ENCODE measurements at regions not wholly inside any gene's neighbourhood (a gene's known extent, or its start where the extent isn't known, plus 50 kb on each side); places are given as distances from the start of the nearest gene placed in this dataset.

DNA sequence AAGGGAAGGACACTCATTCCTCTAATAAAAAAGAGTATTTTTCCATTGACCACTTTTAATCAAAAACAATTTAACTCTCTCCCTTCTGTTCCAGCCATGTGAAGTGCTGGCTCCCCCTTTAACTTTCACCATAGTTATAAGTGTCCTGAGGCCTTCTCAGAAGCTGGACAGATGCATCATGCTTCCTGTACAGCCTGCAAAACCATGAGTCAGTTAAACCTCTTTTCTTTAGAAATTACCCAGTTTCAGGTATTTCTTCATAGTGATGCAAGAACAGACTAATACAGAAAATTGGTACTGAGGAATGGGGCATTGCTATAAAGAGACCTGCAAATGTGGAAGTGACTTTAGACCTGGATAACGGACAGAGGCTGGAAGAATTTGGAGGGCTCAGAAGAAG, 643.6 kb upstream of the DDX18 start:
- Mint-ChIP-seq H3K27me3 (no peaks in the 10 kb centered on the region), H3K4me1 (no peaks in the 10 kb centered on the region), H3K9me3 (peaks cover 12% of the 10 kb centered on the region), H3K27ac (no peak overlapping the region), H3K4me3 (no peak overlapping the region), H3K36me3 (ENCODE audit: low read depth) (no peaks in the 10 kb centered on the region)
- no peak for DNase-seq
- intact Hi-C loops (cut with micrococcal nuclease), result no loop called here

GRCh38 chr2:117179405-117179804, 635.1 kb upstream of the DDX18 start:
- Mint-ChIP-seq H3K4me3 (no peak overlapping the region), H3K27me3 (no peaks in the 10 kb centered on the region), H3K27ac (no peak overlapping the region), H3K4me1 (no peaks in the 10 kb centered on the region), H3K36me3 (ENCODE audit: low read depth) (no peaks in the 10 kb centered on the region), H3K9me3 (no peaks in the 10 kb centered on the region)
- intact Hi-C loops (cut with micrococcal nuclease), result no loop called here
- DNase-seq, result no peak

DNA sequence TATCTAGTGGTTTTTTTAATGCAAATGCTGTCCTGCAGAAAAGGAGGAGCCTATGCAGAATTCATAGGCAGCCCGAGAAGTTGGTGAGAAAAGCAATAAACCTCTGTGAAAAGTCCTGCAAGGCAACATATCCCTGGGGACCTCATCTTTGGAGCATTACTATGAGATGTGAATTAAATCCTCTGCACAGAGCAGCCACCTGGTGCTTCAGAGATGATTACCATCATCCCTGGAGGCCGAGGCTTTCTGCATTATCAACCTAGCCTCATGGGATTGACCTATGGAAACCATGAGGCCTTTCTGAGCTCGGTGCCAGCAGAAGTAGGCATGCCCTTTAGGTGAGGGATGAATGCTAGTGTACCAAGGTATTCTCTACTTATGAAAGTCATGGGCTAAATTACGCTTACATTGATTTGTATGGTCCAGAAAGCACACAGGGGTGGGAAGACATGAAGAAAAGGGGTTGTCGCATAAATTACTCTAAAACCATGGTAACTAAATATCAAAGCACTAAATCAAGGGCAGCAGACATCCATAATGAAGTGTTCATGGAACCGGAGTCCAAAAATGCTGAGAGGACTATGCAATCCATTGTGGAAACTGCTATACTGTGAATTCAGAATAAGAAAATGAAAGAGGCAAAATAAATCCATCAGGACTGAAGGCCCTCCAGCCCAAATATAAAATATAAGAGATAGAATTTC, 623.5 kb upstream of the DDX18 start:
- no peaks in the 10 kb centered on the region for H3K9me3 Mint-ChIP-seq
- DNase-seq, result no peak
- H3K4me1 Mint-ChIP-seq, result no peaks in the 10 kb centered on the region
- intact Hi-C loops (cut with micrococcal nuclease), result no loop called here
- no peaks in the 10 kb centered on the region for H3K27me3 Mint-ChIP-seq
- H3K27ac Mint-ChIP-seq, result no peak overlapping the region
- no peaks in the 10 kb centered on the region for H3K36me3 Mint-ChIP-seq (ENCODE audit: low read depth)
- no peak overlapping the region for H3K4me3 Mint-ChIP-seq

DNA sequence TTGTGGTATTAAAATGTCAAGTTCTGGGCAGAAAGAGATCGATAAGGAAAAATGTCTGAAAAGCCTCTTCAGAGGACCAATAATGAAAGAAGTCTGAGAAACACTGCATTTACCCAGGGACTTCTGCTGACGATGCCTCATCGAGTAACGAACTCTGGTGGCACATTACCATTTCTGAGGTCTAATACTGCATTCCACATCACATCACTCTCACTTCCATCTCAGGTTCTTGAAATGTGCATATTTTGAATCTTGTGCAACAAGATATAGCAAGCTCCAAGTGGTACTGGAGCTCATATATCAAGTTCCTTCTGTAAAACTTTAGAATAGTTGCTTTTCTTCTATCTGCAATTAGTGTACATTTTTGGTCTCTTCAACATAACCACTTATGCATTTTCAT, 619.1 kb upstream of the DDX18 start:
- H3K4me1 Mint-ChIP-seq, result no peaks in the 10 kb centered on the region
- H3K4me3 Mint-ChIP-seq, result no peak overlapping the region
- intact Hi-C loops (cut with micrococcal nuclease), result no loop called here
- DNase-seq, result no peak
- no peaks in the 10 kb centered on the region for H3K27me3 Mint-ChIP-seq
- no peak overlapping the region for H3K27ac Mint-ChIP-seq
- no peaks in the 10 kb centered on the region for H3K36me3 Mint-ChIP-seq (ENCODE audit: low read depth)
- H3K9me3 Mint-ChIP-seq, result peaks cover 4% of the 10 kb centered on the region

GRCh38 chr2:117199511-117199910, 615.0 kb upstream of the DDX18 start:
- Mint-ChIP-seq H3K9me3 (peaks cover 7% of the 10 kb centered on the region), H3K27ac (no peak overlapping the region), H3K36me3 (ENCODE audit: low read depth) (no peaks in the 10 kb centered on the region), H3K27me3 (no peaks in the 10 kb centered on the region), H3K4me3 (no peak overlapping the region), H3K4me1 (no peaks in the 10 kb centered on the region)
- intact Hi-C loops (cut with micrococcal nuclease), result no loop called here
- no peak for DNase-seq

- Mint-ChIP-seq H3K27me3 (no peaks in the 10 kb centered on the region), H3K4me1 (no peaks in the 10 kb centered on the region), H3K36me3 (ENCODE audit: low read depth) (no peaks in the 10 kb centered on the region), H3K9me3 (peaks cover 6% of the 10 kb centered on the region), H3K27ac (no peak overlapping the region), H3K4me3 (no peak overlapping the region)
- no peak for DNase-seq
- intact Hi-C loops (cut with micrococcal nuclease), result no loop called here
Observed at GRCh38 chr2:117212562-117212961, 601.9 kb upstream of the DDX18 start.

GRCh38 chr2:117217145-117217544, 597.3 kb upstream of the DDX18 start:
- Mint-ChIP-seq H3K36me3 (ENCODE audit: low read depth) (no peaks in the 10 kb centered on the region), H3K27ac (no peak overlapping the region), H3K4me1 (no peaks in the 10 kb centered on the region), H3K9me3 (peaks cover 6% of the 10 kb centered on the region), H3K27me3 (no peaks in the 10 kb centered on the region), H3K4me3 (no peak overlapping the region)
- intact Hi-C loops (cut with micrococcal nuclease), result no loop called here
- DNase-seq, result no peak

GRCh38 chr2:117222809-117223208, 591.7 kb upstream of the DDX18 start:
- Mint-ChIP-seq H3K4me1 (no peaks in the 10 kb centered on the region), H3K36me3 (ENCODE audit: low read depth) (no peaks in the 10 kb centered on the region), H3K27ac (no peak overlapping the region), H3K9me3 (peaks cover 4% of the 10 kb centered on the region), H3K4me3 (no peak overlapping the region), H3K27me3 (no peaks in the 10 kb centered on the region)
- intact Hi-C loops (cut with micrococcal nuclease), result no loop called here
- no peak for DNase-seq

DNA sequence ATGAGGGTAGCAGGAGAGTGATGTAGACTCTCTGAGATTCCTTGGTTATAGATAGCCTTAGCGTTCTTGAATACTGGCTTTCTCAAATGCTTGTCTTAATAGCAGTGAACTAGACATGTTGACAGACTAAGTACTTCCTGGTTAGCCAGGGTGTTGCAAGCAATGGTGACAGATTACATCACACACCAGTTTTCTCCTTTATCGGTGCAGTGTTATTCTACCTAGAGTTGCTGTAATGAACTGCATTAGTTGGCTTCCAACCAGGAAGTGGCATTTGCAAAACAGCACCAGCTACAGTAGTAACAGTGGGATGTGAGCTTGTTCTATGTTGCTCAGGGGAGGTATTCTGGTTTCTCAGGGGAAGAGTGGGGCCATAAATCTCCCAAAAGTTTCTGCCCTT, 582.2 kb upstream of the DDX18 start:
- intact Hi-C loops (cut with micrococcal nuclease), result no loop called here
- Mint-ChIP-seq H3K27ac (no peak overlapping the region), H3K4me1 (no peaks in the 10 kb centered on the region), H3K27me3 (no peaks in the 10 kb centered on the region), H3K4me3 (no peak overlapping the region), H3K9me3 (no peaks in the 10 kb centered on the region), H3K36me3 (ENCODE audit: low read depth) (no peaks in the 10 kb centered on the region)
- no peak for DNase-seq

DNA sequence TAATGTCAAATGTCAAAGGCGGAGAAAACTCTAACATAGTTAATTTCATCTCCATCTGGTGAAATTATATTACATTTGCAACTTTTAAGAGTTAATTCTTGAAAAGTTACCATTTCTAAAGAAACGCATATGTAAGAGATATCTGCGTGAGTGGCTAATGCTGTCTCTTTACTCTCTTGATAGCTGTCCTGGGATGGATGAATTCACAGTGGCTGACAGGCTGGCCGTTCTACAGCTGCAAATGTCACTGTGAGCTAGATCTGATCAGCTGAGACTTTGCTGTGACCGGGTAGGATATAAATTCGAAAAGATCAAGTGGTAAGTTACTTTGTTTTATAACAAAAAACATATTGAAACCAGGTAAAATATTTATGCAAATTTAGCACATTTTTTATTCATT, 557.1 kb upstream of the DDX18 start:
- intact Hi-C loops (cut with micrococcal nuclease), result no loop called here
- no peaks in the 10 kb centered on the region for H3K36me3 Mint-ChIP-seq (ENCODE audit: low read depth)
- no peaks in the 10 kb centered on the region for H3K9me3 Mint-ChIP-seq
- no peaks in the 10 kb centered on the region for H3K4me1 Mint-ChIP-seq
- no peaks in the 10 kb centered on the region for H3K27me3 Mint-ChIP-seq
- H3K27ac Mint-ChIP-seq, result no peak overlapping the region
- H3K4me3 Mint-ChIP-seq, result no peak overlapping the region
- DNase-seq, result no peak

GRCh38 chr2:117269574-117269973, 544.9 kb upstream of the DDX18 start:
- no peaks in the 10 kb centered on the region for H3K36me3 Mint-ChIP-seq (ENCODE audit: low read depth)

GRCh38 chr2:117271631-117272030, 542.9 kb upstream of the DDX18 start:
- DNase-seq, result no peak
- Mint-ChIP-seq H3K27me3 (no peaks in the 10 kb centered on the region), H3K36me3 (ENCODE audit: low read depth) (no peaks in the 10 kb centered on the region), H3K4me3 (no peak overlapping the region), H3K27ac (no peak overlapping the region), H3K4me1 (no peaks in the 10 kb centered on the region), H3K9me3 (no peaks in the 10 kb centered on the region)
- intact Hi-C loops (cut with micrococcal nuclease), result no loop called here

More at GRCh38 chr2:117269574-117269973, 544.9 kb upstream of the DDX18 start:
- Mint-ChIP-seq H3K4me3 (no peak overlapping the region), H3K9me3 (peaks cover 6% of the 10 kb centered on the region), H3K4me1 (no peaks in the 10 kb centered on the region), H3K27ac (no peak overlapping the region), H3K27me3 (no peaks in the 10 kb centered on the region)
- no peak for DNase-seq
- intact Hi-C loops (cut with micrococcal nuclease), result no loop called here

- Mint-ChIP-seq H3K27me3 (no peaks in the 10 kb centered on the region), H3K9me3 (no peaks in the 10 kb centered on the region), H3K36me3 (ENCODE audit: low read depth) (no peaks in the 10 kb centered on the region), H3K4me3 (no peak overlapping the region), H3K27ac (no peak overlapping the region), H3K4me1 (no peaks in the 10 kb centered on the region)
- no peak for DNase-seq
- intact Hi-C loops (cut with micrococcal nuclease), result no loop called here
Observed at GRCh38 chr2:117273009-117273671, 541.4 kb upstream of the DDX18 start.

- Mint-ChIP-seq H3K4me3 (no peak overlapping the region), H3K9me3 (peaks cover 7% of the 10 kb centered on the region), H3K4me1 (no peaks in the 10 kb centered on the region), H3K27ac (no peak overlapping the region), H3K27me3 (no peaks in the 10 kb centered on the region), H3K36me3 (ENCODE audit: low read depth) (no peaks in the 10 kb centered on the region)
- intact Hi-C loops (cut with micrococcal nuclease), result no loop called here
- no peak for DNase-seq
Observed at GRCh38 chr2:117293012-117293411, 521.5 kb upstream of the DDX18 start.

GRCh38 chr2:117299451-117299850, 515.0 kb upstream of the DDX18 start:
- intact Hi-C loops (cut with micrococcal nuclease), result no loop called here
- no peak overlapping the region for H3K27ac Mint-ChIP-seq
- DNase-seq, result no peak
- H3K27me3 Mint-ChIP-seq, result no peaks in the 10 kb centered on the region
- no peaks in the 10 kb centered on the region for H3K36me3 Mint-ChIP-seq (ENCODE audit: low read depth)
- H3K4me3 Mint-ChIP-seq, result no peak overlapping the region
- H3K9me3 Mint-ChIP-seq, result no peaks in the 10 kb centered on the region
- no peaks in the 10 kb centered on the region for H3K4me1 Mint-ChIP-seq

Measured in activated CD4-positive, alpha-beta T cell treated with anti-CD3 and anti-CD28 coated beads, Interleukin-2, amount 10 ng/mL, durations not matched to agents 24 days and 14 days (primary cell).